GM19328 (cell line): ENCODE measurements at regions not wholly inside any gene's neighbourhood (a gene's known extent, or its start where the extent isn't known, plus 50 kb on each side); places are given as distances from the start of the nearest gene placed in this dataset.

ENCODE experiments used
- ATAC-seq: cut with Tn5 transposase; IDR thresholded peaks from one replicate; pipeline ENCODE4 v1.9.1; 2021; ENCODE audit warnings: mild to moderate bottlenecking, moderate library complexity; ENCODE audit not compliant: unreplicated experiment

DNA sequence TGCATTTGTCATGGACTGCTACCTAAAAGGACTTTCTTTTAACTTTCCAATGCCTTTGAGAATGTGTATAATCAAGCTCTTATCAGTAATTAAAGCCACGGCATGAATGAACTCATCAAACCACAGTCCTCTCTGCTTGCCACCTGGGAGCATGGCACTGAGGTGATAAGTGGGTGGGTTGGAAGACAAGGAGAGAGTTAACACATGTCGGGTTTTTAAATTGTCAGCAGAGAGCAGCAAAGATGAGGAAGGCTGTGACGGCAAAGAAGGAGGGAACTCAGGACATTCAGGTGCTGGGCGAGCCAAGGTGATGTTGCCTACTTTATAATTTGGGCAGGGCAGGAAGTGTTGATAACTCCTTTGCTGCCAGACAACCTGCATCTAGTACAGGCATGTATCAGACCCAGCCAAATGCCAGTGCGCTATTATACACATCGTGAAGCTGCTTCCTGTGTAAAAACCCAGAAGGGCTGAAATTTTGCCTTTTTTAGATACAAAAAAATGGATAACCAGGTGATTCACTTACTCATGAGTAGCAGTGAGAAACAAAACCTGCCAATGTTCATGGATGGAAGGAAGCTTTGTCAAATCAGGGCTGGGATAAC, 269.1 kb downstream of the KIF4B start:
- no peak for ATAC-seq

DNA sequence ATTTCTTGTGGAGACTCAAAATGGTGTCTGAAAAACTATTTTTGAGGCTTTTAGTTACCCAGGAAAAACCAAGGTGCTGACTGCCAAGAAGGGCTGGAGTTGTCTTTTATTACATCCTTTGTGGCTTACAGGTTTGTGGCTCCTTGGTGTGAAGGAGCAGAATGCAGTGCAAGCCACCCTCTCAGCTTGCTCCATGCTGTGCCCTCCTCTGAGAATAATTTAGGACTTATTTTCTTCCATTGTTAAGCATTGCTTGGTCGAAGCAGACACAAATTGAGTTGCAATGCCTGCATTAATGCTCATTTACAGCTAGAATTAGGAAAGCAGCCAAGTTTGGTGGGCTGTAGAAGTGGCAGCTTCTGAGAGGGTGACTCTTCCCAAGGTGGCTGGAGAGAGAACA, 272.2 kb downstream of the KIF4B start:
- no peak for ATAC-seq

DNA sequence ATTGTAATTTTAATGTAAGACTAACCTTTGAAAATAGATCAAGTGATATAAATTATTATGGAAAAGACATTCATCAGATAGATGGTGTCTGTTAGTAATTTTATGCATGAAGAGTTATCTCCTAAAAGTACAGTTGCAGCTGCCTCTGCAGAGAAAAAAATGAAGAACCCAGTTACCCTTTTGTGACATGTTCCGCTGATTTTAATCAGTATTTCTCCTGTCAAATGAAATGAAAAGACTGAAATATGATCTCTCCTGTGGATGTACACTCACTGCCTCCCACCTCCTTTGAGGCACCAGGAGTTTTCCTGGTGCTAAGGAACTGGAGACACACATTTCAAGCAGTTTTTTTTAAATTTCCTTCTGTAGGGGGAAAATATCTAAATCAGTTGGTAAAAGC, 277.4 kb downstream of the KIF4B start:
- ATAC-seq = no peak

DNA sequence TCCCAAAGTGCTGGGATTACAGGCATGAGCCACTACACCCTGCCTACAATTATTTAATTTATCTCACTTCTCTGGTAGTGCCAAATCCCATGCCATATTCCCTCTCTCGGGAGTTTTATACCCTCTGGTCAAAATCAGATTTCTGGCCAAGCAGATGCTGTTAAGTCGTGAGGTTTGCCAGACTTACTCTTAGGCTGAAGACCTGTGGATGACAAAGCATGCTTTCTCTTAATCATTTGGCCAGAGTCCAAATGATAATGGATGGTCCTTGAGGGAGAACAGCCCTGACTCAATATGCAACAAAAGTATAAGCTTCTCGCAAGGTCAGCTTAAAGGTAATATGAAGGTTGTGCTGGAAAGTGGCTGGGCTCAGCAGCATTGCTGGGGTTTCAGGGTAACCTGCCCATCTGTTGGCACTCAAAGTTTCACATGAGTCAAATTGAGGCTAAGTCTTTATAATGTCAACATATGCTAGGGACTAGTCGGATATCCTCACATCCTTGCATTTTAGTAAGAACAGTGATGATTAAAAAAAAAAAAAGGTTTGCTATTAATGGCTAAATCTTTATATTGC, 280.1 kb downstream of the KIF4B start:
- no peak for ATAC-seq

DNA sequence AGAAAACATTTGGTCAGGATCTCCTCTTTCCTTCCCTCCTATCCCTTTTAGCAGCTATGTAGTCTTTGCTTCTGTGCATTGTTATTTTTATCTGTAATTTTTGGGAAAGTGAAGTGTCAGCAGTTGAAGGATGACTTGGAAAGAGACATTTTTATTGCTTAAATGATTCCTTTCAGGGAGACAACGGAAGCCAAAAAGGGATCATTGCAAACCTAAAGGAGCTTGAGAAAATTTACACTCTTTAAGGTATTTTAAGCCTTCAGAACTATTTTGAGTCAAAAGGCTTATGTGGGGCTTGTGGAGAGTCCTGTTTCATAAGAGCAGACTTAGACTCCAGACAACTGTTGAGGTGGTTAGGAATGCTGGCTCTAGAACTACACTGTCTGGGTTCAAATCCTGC, 281.6 kb downstream of the KIF4B start:
- ATAC-seq = no peak

DNA sequence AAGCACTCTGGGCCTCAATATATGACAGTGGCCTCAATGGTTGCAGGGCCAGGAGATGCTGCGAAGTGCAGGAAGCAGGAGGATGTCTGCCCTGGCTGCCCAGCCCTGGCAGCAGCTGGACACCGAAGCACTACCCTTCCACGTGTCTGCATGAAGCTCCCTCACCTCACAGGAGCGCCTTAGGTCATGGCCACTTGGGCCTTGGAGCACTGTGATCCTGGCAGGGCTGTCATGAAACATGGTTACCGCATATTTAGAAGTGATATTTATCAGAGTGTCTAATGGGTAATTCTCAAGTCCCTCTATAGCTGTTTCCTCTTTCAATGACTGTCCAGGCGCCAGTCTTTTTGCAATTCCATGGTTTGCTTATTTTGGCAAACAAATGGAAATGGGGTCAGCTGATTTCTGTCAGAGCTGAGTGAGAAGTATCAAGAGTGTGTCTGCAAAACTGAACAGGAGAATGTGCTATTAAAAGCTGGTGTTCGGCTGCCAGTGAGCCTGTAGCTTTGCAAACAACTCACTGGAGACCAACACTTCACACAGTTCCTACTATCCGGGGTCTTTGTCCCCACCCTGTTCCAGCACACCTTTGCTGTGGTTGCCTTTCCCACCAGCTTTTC, 285.9 kb downstream of the KIF4B start:
- ATAC-seq = no peak

DNA sequence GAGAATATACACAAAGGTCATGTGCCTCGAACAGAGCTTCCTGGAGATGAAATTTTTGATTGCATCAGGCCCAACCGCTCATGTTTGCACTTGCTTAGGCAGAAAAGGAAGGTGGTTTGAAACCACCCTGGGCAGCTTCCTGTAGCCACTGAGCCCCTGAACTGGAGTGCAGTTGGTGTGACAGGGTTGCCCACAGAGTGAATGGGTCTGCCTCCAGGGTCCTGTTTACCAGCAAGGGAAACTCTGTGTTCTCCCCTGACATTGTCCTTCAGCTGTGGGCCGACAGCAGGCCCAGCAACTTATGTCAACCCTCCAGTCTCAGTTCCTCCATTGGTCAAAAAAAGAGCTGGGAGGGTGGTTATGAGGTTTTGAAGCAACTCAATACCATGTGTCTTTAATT, 289.6 kb downstream of the KIF4B start:
- no peak for ATAC-seq

DNA sequence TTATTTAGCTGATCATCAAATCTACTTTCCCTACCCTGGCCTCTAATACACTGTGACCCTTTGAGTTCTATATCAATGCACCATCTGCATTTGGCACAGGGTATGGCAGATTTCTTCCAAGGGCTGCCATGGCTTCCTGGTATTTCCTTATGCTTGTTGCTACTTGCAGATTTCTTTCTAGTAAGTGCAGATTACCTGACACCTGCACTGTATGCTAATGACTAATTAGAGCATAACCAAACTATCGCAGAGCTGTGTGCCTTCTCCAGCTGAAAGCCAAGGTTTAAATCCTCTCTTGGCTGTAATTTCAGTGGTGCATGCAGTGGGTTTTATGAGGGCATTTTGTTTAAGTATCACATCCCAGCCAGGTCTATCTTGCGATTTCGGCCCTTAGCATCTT, 293.7 kb downstream of the KIF4B start:
- no peak for ATAC-seq

DNA sequence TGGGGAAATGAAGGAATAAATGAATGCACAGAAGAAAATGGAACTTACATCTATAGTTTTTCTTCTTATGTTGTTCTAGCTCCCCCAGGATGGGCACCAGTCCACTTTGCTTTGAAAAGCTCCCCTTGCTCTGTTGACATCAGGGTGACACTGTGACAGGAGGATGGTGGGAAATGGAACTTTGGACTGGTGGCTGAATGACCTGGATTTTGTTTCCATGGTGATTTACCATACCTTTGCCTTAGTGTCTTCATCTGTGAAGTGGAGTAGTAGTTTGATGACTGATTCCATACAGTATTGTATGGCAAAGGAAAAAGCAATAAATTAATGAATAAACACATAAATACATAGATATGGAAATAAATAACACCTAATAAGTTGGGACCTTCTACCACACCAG, 294.7 kb downstream of the KIF4B start:
- ATAC-seq = no peak

DNA sequence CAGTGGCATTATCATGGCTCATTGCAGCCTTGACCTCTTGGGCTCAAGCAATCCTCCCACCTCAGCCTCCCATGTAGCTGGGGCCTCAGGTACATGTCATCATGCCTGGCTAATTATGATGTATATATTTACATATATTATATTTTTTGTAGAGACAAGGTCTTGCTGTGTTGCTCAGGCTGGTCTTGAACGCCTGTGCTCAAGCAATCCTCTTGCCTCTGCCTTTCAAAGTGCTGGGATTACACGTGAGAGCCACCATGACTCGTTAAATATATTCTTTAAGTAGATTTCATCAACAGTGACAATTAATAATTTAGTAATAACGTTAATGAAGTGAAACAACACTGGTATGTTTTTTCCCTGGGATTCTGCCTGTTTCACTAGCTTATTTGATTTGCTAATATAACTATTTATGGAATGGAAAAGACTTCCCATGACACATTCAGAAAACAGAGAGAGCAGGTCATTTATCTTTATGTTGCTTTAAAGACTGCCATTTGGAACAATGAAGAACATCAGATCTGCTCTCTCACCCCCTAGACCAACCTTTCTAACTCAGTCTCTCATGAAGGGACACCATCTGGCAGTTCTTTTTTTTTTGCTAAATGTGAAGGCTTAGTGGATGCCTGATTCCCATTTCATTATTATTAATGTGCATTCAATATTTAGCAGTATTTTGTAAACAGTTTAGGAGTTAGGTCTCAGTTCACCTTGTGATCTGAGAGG, 295.6 kb downstream of the KIF4B start:
- no peak for ATAC-seq

DNA sequence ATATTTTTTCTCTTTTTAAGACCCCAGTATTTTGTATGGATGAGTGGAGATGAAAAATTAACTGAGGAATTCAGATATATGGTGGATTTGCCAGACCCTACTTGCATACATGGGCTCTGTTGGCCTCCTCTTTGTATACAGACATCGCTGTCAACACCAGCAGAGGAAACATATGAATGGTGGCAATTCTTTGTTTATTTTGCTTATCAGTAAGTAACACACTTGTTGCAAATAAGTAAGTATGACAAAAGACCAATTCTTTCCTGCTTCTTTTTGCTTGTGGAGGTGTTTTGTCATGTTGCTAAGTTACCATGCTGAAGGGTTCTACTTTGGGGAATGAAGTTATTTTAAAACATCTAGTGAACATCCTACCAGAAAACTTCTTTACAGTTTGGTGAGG, 298.2 kb downstream of the KIF4B start:
- ATAC-seq = no peak

DNA sequence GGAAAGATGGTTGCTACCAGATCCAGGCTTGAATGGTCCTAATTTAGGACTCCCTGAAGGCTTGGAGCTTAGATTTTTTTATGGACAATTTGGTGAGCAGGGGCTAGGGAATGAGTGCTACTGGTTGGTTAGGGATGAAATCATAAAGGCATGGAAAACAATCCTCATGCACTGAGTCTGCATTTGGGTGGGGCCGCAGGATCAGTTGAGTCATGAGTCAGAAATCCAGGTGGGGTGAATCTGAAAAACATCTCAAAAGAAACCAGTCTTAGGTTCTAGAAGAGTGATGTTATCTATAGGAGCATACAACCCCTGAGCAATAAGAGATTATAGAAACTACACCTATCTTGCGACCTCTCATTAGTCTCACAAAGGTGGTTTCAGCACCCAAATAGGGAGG, 300.0 kb downstream of the KIF4B start:
- ATAC-seq = no peak

DNA sequence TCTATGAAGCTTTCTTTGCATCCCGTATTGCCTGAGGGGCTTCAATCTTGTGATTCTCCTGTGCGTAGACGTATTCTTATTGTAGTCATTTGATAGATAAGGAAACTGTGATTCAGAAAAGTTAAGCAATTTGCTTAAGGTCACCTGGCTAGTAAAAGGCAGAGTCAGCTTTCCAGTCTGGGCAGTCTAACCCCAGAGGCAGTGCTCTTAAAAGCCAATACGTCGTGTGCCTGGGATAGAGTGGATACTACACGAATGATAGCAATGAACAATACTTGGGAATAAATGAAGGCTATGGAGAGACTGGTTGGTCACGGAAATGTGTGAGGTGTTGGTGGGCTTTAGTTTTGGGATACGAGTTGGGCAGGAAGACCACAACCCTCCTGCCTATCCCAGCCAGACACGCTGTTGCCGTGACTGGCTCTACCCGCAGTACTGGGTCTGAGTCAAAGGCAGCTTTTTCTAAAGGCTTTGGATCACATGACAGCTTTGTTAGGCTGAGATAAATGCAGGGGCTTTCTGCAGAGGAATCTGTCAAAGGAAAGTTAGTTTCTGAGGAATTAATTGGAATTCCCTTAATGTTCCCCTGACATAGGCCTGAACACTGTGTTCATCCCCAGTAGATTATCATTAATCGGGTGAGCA, 302.6 kb downstream of the KIF4B start:
- ATAC-seq = no peak

DNA sequence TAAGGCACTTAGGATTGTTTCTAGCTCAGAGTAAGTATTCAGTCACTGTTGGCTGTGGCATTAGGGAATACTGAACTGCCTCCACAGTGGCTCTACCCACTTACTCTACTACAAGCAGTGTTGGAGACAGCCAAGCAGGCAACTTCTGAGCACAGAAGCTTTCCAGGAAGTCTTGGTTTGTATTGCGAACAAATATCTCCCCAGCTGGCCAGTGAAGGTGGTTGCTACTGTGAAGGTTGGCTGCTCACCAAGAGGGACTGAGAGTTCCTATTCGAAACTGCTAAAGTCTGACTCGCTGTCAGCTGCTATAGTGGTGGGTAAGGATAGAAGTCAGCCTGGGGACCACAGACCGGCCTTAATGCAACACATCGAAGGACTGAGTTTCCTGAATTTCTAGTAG, 319.1 kb downstream of the KIF4B start:
- no peak for ATAC-seq

DNA sequence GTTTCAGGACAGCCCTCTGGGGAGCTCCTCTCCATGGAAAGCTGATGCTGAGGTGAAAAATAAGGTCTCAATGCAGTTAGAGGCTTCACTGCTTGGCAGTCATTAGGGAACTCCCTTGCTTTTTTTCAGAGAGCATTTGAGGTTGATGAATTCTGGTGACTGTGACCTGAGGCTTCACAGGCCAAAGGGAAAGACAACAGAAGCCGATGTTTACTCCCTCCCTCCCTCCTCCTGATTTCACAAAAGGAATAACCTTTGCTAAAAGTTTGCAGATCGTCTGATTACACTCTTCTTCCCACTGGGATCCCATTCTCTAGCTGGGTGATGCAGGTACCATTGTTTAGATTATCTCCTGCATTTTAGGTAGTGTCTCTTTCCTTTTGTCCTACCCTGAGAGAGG, 329.4 kb downstream of the KIF4B start:
- ATAC-seq = no peak

DNA sequence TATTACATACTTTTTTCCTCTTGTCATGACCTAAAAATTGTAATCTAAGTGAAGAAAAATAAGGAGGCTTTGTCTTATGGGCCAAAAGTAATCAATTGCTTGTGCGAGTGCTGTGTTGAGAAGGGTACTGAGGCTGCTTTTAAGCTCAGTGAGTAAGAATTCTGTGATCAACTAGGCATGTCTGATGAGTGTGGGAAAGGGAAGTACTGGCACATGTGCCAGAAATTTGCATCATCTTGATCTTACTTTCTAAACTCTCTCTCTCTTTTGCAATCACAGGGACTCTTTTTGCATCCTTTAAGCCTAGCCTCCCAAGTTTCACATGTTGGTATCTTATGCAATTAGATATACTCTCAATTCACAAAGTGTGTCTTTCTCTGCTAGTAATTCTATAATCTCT, 329.9 kb downstream of the KIF4B start:
- ATAC-seq = no peak

DNA sequence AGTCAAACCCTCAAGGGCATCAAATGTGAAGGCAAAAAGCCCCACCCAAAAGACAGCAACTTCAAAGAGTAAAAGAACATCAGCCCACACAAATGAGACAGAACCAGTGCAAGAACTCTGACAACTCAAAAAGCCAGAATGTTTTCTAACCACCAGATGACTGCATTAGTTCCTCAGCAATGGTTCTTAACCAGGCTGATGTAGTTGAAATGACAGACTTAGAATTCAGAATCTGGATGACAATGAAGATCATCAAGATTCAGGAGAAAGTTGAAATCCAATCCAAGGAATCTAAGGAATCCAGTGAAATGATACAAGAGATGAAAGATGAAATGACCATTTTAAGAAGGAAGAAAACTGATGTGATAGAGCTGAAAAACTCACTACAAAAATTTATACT, 339.7 kb downstream of the KIF4B start:
- no peak for ATAC-seq

DNA sequence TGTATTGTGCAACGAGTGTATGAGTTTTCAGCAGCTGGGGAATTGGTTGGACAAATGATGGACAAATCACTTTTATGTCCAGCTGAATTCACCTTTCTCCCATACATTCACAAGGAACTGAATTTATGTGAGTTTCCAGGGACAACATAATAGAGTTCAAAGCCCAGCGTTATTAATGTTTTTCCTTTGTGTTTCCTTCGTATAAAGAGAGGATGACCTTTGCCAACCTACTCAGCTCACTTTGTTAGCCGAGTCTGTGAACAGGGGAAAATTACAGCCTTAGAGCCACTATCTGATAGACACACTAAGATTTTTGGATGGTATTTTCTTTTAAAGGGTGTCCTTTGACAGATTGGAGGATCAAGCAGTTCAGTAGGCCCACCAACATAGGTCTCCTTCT, 352.5 kb downstream of the KIF4B start:
- ATAC-seq = no peak

DNA sequence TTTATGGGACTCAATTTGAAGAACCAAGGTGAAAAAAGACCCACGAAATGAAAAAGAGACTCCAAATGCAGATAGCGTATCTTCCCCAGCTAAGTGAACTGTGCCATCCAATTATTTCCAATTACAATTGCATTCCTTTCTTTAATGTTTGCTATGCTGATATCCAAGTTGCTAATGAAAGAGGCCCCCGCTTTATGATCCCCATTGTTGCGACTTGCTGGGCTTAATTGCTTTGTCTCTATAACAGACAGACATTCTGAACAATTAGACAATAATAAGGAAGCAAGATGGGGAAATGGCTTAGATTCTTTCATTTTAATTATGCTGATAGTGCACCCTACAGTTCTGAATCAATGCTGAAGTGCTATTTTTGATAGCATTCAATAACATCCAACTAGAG, 354.3 kb downstream of the KIF4B start:
- no peak for ATAC-seq

DNA sequence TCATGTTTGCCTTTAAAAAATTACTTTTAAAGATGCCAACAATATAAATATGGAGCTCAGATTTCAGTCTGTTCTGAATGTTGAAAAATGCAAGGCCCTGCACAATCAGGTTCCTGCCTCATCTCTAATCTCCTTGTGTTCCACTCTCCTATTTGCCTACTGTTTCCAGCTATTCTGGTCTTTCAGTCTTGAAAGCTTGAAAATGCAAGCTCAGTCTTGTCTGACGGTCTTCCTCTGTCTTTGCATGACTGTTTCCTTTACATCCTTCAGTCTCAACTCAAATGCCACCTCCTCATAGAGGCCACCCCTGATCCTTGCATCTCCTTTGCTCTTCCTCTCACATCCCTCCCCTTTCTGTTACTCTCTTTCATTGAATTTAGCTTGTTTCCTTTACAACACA, 354.9 kb downstream of the KIF4B start:
- ATAC-seq = no peak

DNA sequence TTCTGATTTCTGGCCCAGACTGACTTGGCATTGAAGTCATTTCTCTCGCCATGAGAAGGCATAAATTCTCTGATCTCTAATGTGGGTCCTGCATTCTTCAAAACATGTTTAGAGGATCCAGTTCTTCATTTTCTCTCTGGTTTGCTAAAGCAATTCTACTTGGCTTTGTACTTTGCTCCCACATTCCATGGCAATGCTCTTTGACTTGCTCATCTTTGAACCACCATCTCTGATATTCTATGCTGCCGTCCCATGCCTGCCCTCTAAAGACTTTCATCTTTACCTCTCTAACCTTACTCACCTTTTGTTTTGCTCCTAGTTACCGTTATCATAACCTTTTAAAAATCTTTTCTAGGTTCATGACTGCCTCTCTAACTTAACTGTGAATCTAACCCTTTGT, 366.9 kb downstream of the KIF4B start:
- no peak for ATAC-seq

DNA sequence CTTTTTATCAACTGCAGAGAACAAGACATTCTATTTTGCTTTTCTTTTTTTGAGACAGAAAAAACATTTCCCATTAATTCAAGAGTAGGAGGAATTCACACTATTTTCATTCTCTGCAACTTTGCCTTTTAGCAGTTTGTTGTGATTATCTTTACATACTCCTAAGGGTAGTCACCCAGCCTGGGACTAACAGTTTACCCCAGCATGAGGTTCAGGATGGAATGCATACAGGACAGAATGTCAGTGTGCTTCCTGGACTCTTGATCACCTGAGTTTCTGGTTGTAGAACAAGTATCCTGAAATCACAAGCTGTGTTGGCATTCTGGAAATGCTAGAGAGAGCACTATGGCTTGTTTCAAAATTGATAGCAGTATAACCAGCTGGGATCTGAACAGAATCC, 368.1 kb downstream of the KIF4B start:
- ATAC-seq = no peak
